Right cardiac atrium (tissue), 5 donors: ENCODE measurements at regions not wholly inside any gene's neighbourhood (a gene's known extent, or its start where the extent isn't known, plus 50 kb on each side); places are given as distances from the start of the nearest gene placed in this dataset.

ENCODE experiments used
- ATAC-seq, 2 donors: fragments of 200-7000 bp; cut with Tn5 transposase; one replicate each; pipeline versions ENCODE4 v1.8.0 to v1.9.1; 2020; ENCODE audit warnings: moderate library complexity in 2 of 2, mild to moderate bottlenecking in 1 of 2
- DNase-seq, 3 donors: peaks; one replicate each; pipeline ENCODE4 v3.0.0-alpha.2; 2020
- H3K27ac ChIP-seq: one replicate; pipeline ENCODE4 v1.5.1; 2013; ENCODE audit warnings: mild to moderate bottlenecking, low read length, control low read depth, moderate library complexity
- H3K27me3 ChIP-seq: one replicate; pipeline ENCODE4 v1.6.1; 2013; ENCODE audit not compliant: control insufficient read depth, insufficient read depth
- H3K4me1 ChIP-seq: one replicate; pipeline ENCODE4 v1.6.1; 2013; ENCODE audit warnings: low read length; ENCODE audit not compliant: control insufficient read depth, insufficient read depth
- H3K4me3 ChIP-seq: one replicate; pipeline ENCODE4 v1.5.1; 2013; ENCODE audit warnings: low read length, control low read depth
- H3K9me3 ChIP-seq: one replicate; pipeline ENCODE4 v1.6.1; 2013; ENCODE audit warnings: low read length; ENCODE audit not compliant: control insufficient read depth
- WGBS: extraction: QIAGEN DNeasy Blood & Tissue Kit; methylation state at CpG from one replicate; pipeline ENCODE4 v1.1.7; 2013; 5-methylcytosine and 5-hydroxymethylcytosine counted together
- intact Hi-C, 4 donors: fragments of 100-400 bp; cut with DNase I; formaldehyde crosslinking; loops; one replicate each; pipeline versions ENCODE4 v1.11.0 to v1.14.0; 2022 to 2023
- donor health status: healthy with polysubstance abuse.
- donor health status: DM: no; HTN: yes; CAD: no.
- donor health status: DM: no; HTN: no; CAD: no.
- donor health status: DM: no; HTN: yes; CAD: no; lungs with severe emphysema.
- donor health status: DM: yes; HTN: yes; CAD: no.

- ATAC-seq: no peak
- no peak for DNase-seq
- Histone ChIP-seq H3K4me1 (no peaks in the 10 kb centered on the region), H3K4me3 (no peak overlapping the region), H3K27me3 (peaks cover 2% of the 10 kb centered on the region), H3K27ac (no peak overlapping the region), H3K9me3 (peaks cover 3% of the 10 kb centered on the region)
- WGBS: 61% methylated on average over 3 of the region's 3 CpGs
- intact Hi-C loops: no loop called here
These were observed 62.7 kb downstream of the NPTX2 start for GRCh38 chr7:98679741-98680140.

DNA sequence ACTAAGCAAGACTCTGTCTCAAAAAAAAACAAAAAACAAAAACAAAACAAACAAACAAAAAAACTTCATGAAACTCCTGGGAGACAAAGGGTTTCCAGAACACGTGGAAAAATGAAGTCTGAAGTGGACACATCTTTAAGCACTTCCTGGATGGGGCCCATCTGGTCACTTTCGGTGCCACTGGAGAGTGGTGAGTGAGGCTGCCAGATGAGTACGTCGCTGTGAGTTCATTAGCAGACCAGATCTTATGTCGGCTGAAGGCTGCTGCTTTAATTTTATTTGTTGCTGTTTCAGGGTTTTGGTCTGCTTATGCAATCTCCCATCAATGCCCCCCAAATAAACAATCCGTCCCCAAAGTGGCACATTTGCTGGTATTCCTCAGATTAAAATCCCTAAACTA lies 64.4 kb downstream of the NPTX2 start:
- Histone ChIP-seq H3K4me3 (no peak overlapping the region), H3K27me3 (peaks cover 2% of the 10 kb centered on the region)
- WGBS: 32% methylated on average over 6 of the region's 6 CpGs

DNA sequence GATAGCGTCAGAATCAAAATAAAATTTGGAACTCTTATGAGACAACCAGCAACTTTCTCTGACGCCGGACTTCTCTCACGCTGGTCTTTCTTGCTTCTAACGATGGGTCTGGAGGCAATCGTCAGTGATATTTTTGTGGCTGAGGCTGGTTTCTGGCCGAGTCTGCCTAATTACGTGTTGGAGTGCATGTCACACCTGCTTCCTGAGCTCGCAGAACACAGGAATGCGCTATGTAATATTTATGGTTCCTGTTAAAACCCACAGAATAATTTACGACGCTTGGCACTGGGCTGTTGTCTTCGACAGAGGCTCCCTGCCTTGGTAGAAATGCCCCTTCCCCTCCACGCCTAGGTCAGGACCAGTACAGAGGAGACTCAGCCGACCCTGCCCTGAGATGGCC lies 64.9 kb downstream of the NPTX2 start:
- intact Hi-C loops: no loop called here
- peaks cover 3% of the 10 kb centered on the region for H3K9me3 ChIP-seq
- H3K4me3 ChIP-seq: no peak overlapping the region
- H3K27me3 ChIP-seq: peaks cover under 1% of the 10 kb centered on the region
- DNase-seq (no peak), ATAC-seq (no peak)
- no peak overlapping the region for H3K27ac ChIP-seq
- WGBS: 52% methylated on average over 15 of the region's 15 CpGs
- H3K4me1 ChIP-seq: no peaks in the 10 kb centered on the region

More for the DNA sequence above, 64.4 kb downstream of the NPTX2 start:
- no peak for DNase-seq
- intact Hi-C loops: no loop called here
- no peak for ATAC-seq
- Histone ChIP-seq H3K27ac (no peak overlapping the region), H3K4me1 (no peaks in the 10 kb centered on the region), H3K9me3 (peaks cover 3% of the 10 kb centered on the region)

GRCh38 chr7:98683514-98683913 lies 66.4 kb downstream of the NPTX2 start:
- ATAC-seq: no peak
- intact Hi-C loops: no loop called here
- H3K9me3 ChIP-seq: no peaks in the 10 kb centered on the region
- H3K4me3 ChIP-seq: no peak overlapping the region
- no peaks in the 10 kb centered on the region for H3K27me3 ChIP-seq
- WGBS: 74% methylated on average over 2 of the region's 2 CpGs
- H3K27ac ChIP-seq: no peak overlapping the region
- no peaks in the 10 kb centered on the region for H3K4me1 ChIP-seq
- DNase-seq: no peak

- intact Hi-C loops: loop anchor here in 1 of 4 donors (5.0 kb wide), 1 partner anchor 52 kb away; no protein-coding TSS in a partner anchor
- WGBS: 77% methylated on average over 8 of the region's 8 CpGs
- Histone ChIP-seq H3K27ac (no peak overlapping the region), H3K4me3 (no peak overlapping the region), H3K4me1 (no peaks in the 10 kb centered on the region), H3K9me3 (no peaks in the 10 kb centered on the region), H3K27me3 (no peaks in the 10 kb centered on the region)
- ATAC-seq (no peak), DNase-seq (no peak)
These were observed 68.5 kb downstream of the NPTX2 start for GRCh38 chr7:98685541-98685940.

DNA sequence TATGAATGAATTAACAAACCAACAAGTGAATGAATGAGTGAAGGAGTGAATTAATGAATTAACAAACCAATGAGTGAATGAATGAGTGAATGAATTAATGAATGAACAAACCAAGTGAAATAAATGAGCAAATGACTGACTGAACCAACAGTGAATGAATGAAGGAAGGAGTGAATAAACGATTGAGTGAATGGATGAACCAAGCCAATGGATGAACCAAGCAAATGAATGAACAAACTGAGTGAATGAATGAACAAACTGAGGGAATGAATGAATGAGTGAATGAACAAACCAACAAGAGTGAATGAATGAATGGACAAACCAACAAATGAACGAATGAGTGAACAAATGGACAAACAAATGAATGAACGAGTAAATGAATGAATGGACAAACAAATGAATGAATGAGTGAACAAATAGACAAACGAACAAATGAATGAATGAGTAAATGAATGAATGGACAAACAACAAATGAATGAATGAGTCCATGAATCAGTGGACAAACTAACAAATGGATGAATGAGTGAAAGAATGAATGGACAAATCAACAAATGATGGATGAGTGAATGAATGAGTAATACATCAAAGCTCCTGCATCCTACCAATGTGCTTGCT lies 69.5 kb downstream of the NPTX2 start:
- Histone ChIP-seq H3K27ac (no peak overlapping the region), H3K4me1 (no peaks in the 10 kb centered on the region), H3K4me3 (no peak overlapping the region), H3K9me3 (no peaks in the 10 kb centered on the region), H3K27me3 (no peaks in the 10 kb centered on the region)
- DNase-seq (no peak), ATAC-seq (no peak)
- WGBS: 38% methylated on average over 4 of the region's 4 CpGs
- intact Hi-C loops: loop anchor here in 1 of 4 donors (5.0 kb wide), 1 partner anchor 51 kb away; no protein-coding TSS in a partner anchor

- intact Hi-C loops: loop anchor here in 1 of 4 donors (5.0 kb wide), 1 partner anchor 50 kb away; no protein-coding TSS in a partner anchor
- Histone ChIP-seq H3K4me1 (no peaks in the 10 kb centered on the region), H3K4me3 (no peak overlapping the region), H3K27me3 (no peaks in the 10 kb centered on the region), H3K27ac (no peak overlapping the region), H3K9me3 (no peaks in the 10 kb centered on the region)
- ATAC-seq: no peak
- WGBS: 70% methylated on average over 12 of the region's 12 CpGs
- no peak for DNase-seq
These were observed 70.1 kb downstream of the NPTX2 start for GRCh38 chr7:98687111-98687751.

GRCh38 chr7:98691619-98692018 lies 74.5 kb downstream of the NPTX2 start:
- Histone ChIP-seq H3K9me3 (peaks cover 5% of the 10 kb centered on the region), H3K27ac (no peak overlapping the region), H3K4me1 (no peaks in the 10 kb centered on the region), H3K4me3 (no peak overlapping the region), H3K27me3 (no peaks in the 10 kb centered on the region)
- DNase-seq: no peak
- 86% methylated on average over 4 of the region's 4 CpGs for WGBS
- no peak for ATAC-seq
- intact Hi-C loops: no loop called here

GRCh38 chr7:98697083-98697482 lies 80.0 kb downstream of the NPTX2 start:
- no peaks in the 10 kb centered on the region for H3K27me3 ChIP-seq
- H3K4me1 ChIP-seq: no peaks in the 10 kb centered on the region
- peaks cover 5% of the 10 kb centered on the region for H3K9me3 ChIP-seq
- ATAC-seq: no peak
- no peak for DNase-seq
- intact Hi-C loops: no loop called here
- H3K4me3 ChIP-seq: no peak overlapping the region
- WGBS: 78% methylated on average over 3 of the region's 3 CpGs
- no peak overlapping the region for H3K27ac ChIP-seq

GRCh38 chr7:98697485-98698240 lies 80.6 kb downstream of the NPTX2 start:
- no peak for ATAC-seq
- H3K27me3 ChIP-seq: no peaks in the 10 kb centered on the region
- 81% methylated on average over 9 of the region's 9 CpGs for whole genome bisulfite sequencing

GRCh38 chr7:98698976-98699375 lies 81.9 kb downstream of the NPTX2 start:
- no peaks in the 10 kb centered on the region for H3K9me3 ChIP-seq
- H3K4me3 ChIP-seq: no peak overlapping the region
- H3K4me1 ChIP-seq: no peaks in the 10 kb centered on the region
- ATAC-seq (no peak), DNase-seq (no peak)
- H3K27me3 ChIP-seq: no peaks in the 10 kb centered on the region
- no peak overlapping the region for H3K27ac ChIP-seq
- 73% methylated on average over 2 of the region's 2 CpGs for WGBS
- intact Hi-C loops: no loop called here

More at GRCh38 chr7:98697485-98698240, 80.6 kb downstream of the NPTX2 start:
- Histone ChIP-seq H3K27ac (no peak overlapping the region), H3K4me3 (no peak overlapping the region), H3K9me3 (peaks cover 5% of the 10 kb centered on the region), H3K4me1 (no peaks in the 10 kb centered on the region)
- no peak for DNase-seq
- intact Hi-C loops: no loop called here
